SU-DHL-6 (cell line): ENCODE measurements at regions not wholly inside any gene's neighbourhood (a gene's known extent, or its start where the extent isn't known, plus 50 kb on each side); places are given as distances from the start of the nearest gene placed in this dataset.

Source experiments
- EZH2phosphoT487 ChIP-seq: fragments of 200-600 bp; sonication (generic), shearing (Covaris generic); conservative IDR thresholded peaks from 2 replicates; pipeline ENCODE4 v1.6.1; 2018; ENCODE audit warnings: mild to moderate bottlenecking, antibody characterized with exemption, low read length, moderate library complexity, mixed read lengths
- TF ChIP-seq, protein P1 (sequence below): fragments of 200-600 bp; sonication (generic); IDR thresholded peaks from one replicate; pipeline ENCODE4 v1.5.1; 2017; ENCODE audit warnings: antibody characterized with exemption, mild to moderate bottlenecking, low read length, moderate library complexity; ENCODE audit not compliant: insufficient read depth, poor library complexity, severe bottlenecking

DNA sequence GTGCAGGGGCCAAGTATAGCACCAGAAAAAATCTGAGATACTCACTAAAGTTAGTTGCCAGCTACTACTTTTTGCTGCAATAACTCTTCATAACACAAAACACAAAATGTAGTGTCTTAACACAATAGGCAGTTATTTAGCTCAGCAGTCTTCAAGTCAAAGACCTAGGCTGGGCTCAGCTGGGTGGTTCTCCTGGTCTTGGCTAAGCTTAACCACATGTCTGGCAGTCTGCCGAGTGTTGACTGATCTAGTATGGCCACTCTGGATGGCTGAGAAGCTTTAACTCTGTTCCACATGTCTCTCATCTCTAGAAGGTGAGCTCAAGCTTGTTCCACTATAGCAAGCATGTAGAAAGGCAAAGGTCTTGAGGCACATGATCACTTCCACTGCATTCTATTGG, 451.6 kb downstream of the SOX11 start:
- TF ChIP-seq, protein P1, sequence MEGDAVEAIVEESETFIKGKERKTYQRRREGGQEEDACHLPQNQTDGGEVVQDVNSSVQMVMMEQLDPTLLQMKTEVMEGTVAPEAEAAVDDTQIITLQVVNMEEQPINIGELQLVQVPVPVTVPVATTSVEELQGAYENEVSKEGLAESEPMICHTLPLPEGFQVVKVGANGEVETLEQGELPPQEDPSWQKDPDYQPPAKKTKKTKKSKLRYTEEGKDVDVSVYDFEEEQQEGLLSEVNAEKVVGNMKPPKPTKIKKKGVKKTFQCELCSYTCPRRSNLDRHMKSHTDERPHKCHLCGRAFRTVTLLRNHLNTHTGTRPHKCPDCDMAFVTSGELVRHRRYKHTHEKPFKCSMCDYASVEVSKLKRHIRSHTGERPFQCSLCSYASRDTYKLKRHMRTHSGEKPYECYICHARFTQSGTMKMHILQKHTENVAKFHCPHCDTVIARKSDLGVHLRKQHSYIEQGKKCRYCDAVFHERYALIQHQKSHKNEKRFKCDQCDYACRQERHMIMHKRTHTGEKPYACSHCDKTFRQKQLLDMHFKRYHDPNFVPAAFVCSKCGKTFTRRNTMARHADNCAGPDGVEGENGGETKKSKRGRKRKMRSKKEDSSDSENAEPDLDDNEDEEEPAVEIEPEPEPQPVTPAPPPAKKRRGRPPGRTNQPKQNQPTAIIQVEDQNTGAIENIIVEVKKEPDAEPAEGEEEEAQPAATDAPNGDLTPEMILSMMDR = no peak
- no peak for TF ChIP-seq EZH2phosphoT487
